Activated T-helper 2 cell treated with anti-CD3 and anti-CD28 coated beads, Interferon-gamma antibody, Interleukin-2, Interleukin-4, amounts not matched to agents 10 μg/mL and 5 μg/mL and 100 μg/mL, durations not matched to agents 14 hours and 24 hours and 36 hours (primary cell): ENCODE measurements at regions not wholly inside any gene's neighbourhood (a gene's known extent, or its start where the extent isn't known, plus 50 kb on each side); places are given as distances from the start of the nearest gene placed in this dataset.
A peak's percentile ranks its signal among the peaks of the same experiment; 100 is the strongest.

ENCODE experiments used
- DNase-seq: peaks from one replicate; pipeline ENCODE4 v3.0.0; 2021; ENCODE audit warnings: low spot score
- H3K27ac Mint-ChIP-seq: one replicate; pipeline ENCODE4 v1.8.0; 2021; ENCODE audit warnings: mixed read lengths
- H3K27me3 Mint-ChIP-seq: one replicate; pipeline ENCODE4 v1.8.0; 2021; ENCODE audit warnings: low read depth, mixed read lengths
- H3K36me3 Mint-ChIP-seq: one replicate; pipeline ENCODE4 v1.8.0; 2021; ENCODE audit warnings: low read depth, mixed read lengths
- H3K4me1 Mint-ChIP-seq: one replicate; pipeline ENCODE4 v1.8.0; 2021; ENCODE audit warnings: low read depth, mixed read lengths
- H3K4me3 Mint-ChIP-seq: one replicate; pipeline ENCODE4 v1.8.0; 2021; ENCODE audit warnings: low read depth, mild to moderate bottlenecking, moderate library complexity, mixed read lengths
- H3K9me3 Mint-ChIP-seq: one replicate; pipeline ENCODE4 v1.8.0; 2021; ENCODE audit warnings: mixed read lengths
- intact Hi-C: fragments of 100-400 bp; cut with micrococcal nuclease; formaldehyde crosslinking; loops from one replicate; pipeline ENCODE4 v1.15.1; 2023

- H3K9me3 Mint-ChIP-seq: peaks cover 3% of the 10 kb centered on the region
- H3K36me3 Mint-ChIP-seq: peaks cover 5% of the 10 kb centered on the region
- H3K4me1 Mint-ChIP-seq: peaks cover 28% of the 10 kb centered on the region
- no peak overlapping the region for H3K4me3 Mint-ChIP-seq
- H3K27me3 Mint-ChIP-seq: peaks cover 6% of the 10 kb centered on the region
- intact Hi-C loops: loop anchor here (10.0 kb wide), 1 partner anchor 287 kb away; no protein-coding TSS in a partner anchor
- peak overlapping the region; percentile 26 for H3K27ac Mint-ChIP-seq
- no peak for DNase-seq
Observed at GRCh38 chr6:145012039-145012662, 723.2 kb downstream of the EPM2A start.

DNA sequence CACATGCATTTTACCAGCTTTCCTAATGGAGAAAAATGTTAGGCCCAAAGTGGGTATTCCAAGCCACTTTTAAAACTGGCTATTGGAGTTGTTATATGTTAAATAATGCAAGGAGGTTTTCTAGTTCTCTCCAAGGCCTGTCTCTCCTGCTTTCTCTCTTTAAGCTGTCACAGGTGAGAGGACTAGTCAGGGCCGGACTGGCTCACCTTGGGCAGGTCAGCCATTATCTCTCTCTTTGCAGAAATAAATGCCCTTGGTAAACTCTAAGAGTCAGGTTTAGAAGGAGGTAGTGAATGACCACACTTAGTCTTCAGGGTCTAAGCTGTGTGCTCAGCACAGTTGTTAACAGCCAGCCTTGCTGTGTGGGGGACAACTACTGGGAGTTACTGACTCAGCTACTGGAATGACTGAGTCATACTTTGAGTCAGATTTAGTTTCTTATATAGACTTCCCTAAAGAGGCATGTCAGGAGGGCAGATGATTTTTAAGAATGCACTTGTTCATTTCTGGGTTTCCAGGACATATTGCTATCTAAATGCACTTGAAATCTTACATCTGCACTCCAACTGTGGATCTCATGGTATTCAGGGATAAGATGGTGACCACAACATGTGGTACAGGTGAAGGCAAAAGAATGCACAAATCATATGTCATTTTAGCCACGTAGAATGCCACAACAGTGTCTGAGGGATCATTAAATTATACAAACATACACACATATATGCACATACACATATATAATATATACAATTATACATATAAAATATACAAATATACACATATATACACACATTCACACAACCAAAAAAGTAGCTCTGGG is 719.4 kb downstream of the EPM2A start:
- peak overlapping the region; percentile 70 for H3K27ac Mint-ChIP-seq
- H3K36me3 Mint-ChIP-seq: peaks cover 3% of the 10 kb centered on the region
- H3K4me3 Mint-ChIP-seq: no peak overlapping the region
- intact Hi-C loops: loop anchor here (1.0 to 10.0 kb wide), 3 partner anchors 291 to 433 kb away; no protein-coding TSS in a partner anchor
- H3K4me1 Mint-ChIP-seq: peaks cover 47% of the 10 kb centered on the region
- H3K9me3 Mint-ChIP-seq: no peaks in the 10 kb centered on the region
- H3K27me3 Mint-ChIP-seq: no peaks in the 10 kb centered on the region
- peak; percentile 14 for DNase-seq

DNA sequence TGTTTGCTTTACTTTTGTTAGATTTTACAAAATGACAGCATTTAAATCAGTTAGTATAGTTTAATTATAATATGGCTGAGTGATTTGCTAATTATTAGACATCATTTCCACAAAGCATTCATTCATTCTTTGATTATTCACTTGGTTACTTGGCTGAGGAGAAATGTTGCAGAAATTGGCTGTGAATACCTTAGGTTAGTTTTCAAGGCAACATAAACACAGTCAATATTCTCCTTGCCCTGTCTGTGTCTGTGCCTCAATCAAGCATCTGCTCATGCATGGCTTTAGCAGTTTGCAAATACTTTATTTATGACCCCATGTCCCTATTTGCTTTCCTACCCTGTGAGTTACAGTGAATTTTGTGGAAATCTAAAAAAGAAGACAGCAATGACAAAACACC is 718.3 kb downstream of the EPM2A start:
- Mint-ChIP-seq H3K9me3 (no peaks in the 10 kb centered on the region), H3K36me3 (peaks cover 3% of the 10 kb centered on the region), H3K27me3 (no peaks in the 10 kb centered on the region), H3K4me1 (peaks cover 49% of the 10 kb centered on the region), H3K27ac (peak overlapping the region; percentile 81), H3K4me3 (no peak overlapping the region)
- DNase-seq: no peak
- intact Hi-C loops: loop anchor here (2.0 to 10.0 kb wide), 2 partner anchors 292 to 434 kb away; no protein-coding TSS in a partner anchor

- Mint-ChIP-seq H3K4me3 (peak overlapping the region; percentile 31), H3K27ac (peak overlapping the region; percentile 81)
Observed at GRCh38 chr6:145017516-145017915, 717.8 kb downstream of the EPM2A start.

GRCh38 chr6:145018027-145018426 is 717.3 kb downstream of the EPM2A start:
- H3K4me1 Mint-ChIP-seq: peaks cover 53% of the 10 kb centered on the region
- H3K27ac Mint-ChIP-seq: peak overlapping the region; percentile 19
- no peaks in the 10 kb centered on the region for H3K27me3 Mint-ChIP-seq
- no peak for DNase-seq
- no peaks in the 10 kb centered on the region for H3K9me3 Mint-ChIP-seq
- peaks cover 3% of the 10 kb centered on the region for H3K36me3 Mint-ChIP-seq
- intact Hi-C loops: loop anchor here (10.0 kb wide), 1 partner anchor 293 kb away; no protein-coding TSS in a partner anchor
- no peak overlapping the region for H3K4me3 Mint-ChIP-seq

More at GRCh38 chr6:145017516-145017915, 717.8 kb downstream of the EPM2A start:
- Mint-ChIP-seq H3K9me3 (no peaks in the 10 kb centered on the region), H3K4me1 (peaks cover 49% of the 10 kb centered on the region), H3K27me3 (no peaks in the 10 kb centered on the region), H3K36me3 (peaks cover 3% of the 10 kb centered on the region)
- intact Hi-C loops: loop anchor here (2.0 to 10.0 kb wide), 2 partner anchors 293 to 435 kb away; no protein-coding TSS in a partner anchor
- no peak for DNase-seq

GRCh38 chr6:145020114-145020513 is 715.2 kb downstream of the EPM2A start:
- H3K27ac Mint-ChIP-seq: no peak overlapping the region
- peaks cover 48% of the 10 kb centered on the region for H3K4me1 Mint-ChIP-seq
- H3K9me3 Mint-ChIP-seq: no peaks in the 10 kb centered on the region
- peaks cover 3% of the 10 kb centered on the region for H3K36me3 Mint-ChIP-seq
- no peak overlapping the region for H3K4me3 Mint-ChIP-seq
- no peaks in the 10 kb centered on the region for H3K27me3 Mint-ChIP-seq
- no peak for DNase-seq
- intact Hi-C loops: no loop called here

- peaks cover 3% of the 10 kb centered on the region for H3K36me3 Mint-ChIP-seq
- peaks cover 2% of the 10 kb centered on the region for H3K27me3 Mint-ChIP-seq
- DNase-seq: no peak
- intact Hi-C loops: no loop called here
- peaks cover 46% of the 10 kb centered on the region for H3K4me1 Mint-ChIP-seq
- H3K4me3 Mint-ChIP-seq: no peak overlapping the region
- no peak overlapping the region for H3K27ac Mint-ChIP-seq
- H3K9me3 Mint-ChIP-seq: no peaks in the 10 kb centered on the region
Observed at GRCh38 chr6:145020543-145020942, 714.8 kb downstream of the EPM2A start.

DNA sequence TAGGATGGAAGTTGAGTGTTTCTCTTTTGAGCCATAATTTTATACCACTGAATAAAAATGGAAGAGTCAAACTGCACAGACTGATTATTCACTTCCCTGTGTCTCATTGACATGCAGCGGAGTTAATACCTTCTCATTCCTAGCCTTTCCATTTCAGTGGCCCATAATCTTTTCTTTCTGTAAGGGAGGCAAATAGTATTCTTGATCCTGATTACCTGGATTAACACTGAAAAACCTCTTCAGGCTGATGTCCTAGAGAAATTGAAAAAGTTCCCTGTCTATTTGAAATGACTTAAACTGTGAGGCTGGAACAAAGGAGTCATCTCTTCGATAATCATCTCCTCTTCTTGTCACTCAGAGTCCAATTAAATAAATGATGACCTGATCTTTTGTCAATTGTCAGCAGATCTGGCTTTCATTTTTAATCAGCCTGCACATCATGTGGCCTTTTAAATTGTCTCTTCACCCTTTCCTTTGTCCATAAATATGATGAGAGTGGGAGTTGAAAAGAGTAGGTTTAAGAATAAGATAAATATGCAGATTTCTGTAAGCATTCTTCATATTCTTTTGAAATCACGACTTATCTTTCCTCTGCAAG is 713.0 kb downstream of the EPM2A start:
- intact Hi-C loops: no loop called here
- Mint-ChIP-seq H3K4me1 (peaks cover 32% of the 10 kb centered on the region), H3K9me3 (no peaks in the 10 kb centered on the region), H3K36me3 (no peaks in the 10 kb centered on the region), H3K27ac (peak overlapping the region; percentile 75), H3K4me3 (no peak overlapping the region), H3K27me3 (peaks cover 6% of the 10 kb centered on the region)
- DNase-seq: no peak

GRCh38 chr6:145023116-145023726 is 712.1 kb downstream of the EPM2A start:
- Mint-ChIP-seq H3K4me1 (peaks cover 27% of the 10 kb centered on the region), H3K36me3 (no peaks in the 10 kb centered on the region), H3K9me3 (no peaks in the 10 kb centered on the region), H3K27ac (peak overlapping the region; percentile 75), H3K4me3 (no peak overlapping the region), H3K27me3 (peaks cover 11% of the 10 kb centered on the region)
- intact Hi-C loops: no loop called here
- no peak for DNase-seq

DNA sequence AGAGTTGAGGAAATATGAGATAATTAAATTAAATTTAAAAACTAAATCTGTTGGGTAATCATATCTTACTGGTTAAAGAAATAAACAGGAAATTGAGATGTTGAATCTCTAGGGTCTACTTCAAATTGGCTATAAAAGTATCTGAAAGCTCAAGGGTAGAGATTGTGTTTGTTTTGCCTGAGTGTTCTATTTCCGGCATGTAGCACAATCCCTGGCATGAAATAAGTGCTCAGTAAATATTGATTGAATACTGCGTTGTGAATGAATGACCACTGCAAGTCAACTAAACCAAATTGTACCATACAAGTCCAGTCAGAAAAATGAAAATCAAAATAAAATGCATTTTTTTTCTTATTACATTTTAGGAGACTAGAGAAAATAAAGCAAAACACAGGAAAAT is 709.8 kb downstream of the EPM2A start:
- no peak overlapping the region for H3K4me3 Mint-ChIP-seq
- H3K9me3 Mint-ChIP-seq: no peaks in the 10 kb centered on the region
- intact Hi-C loops: no loop called here
- DNase-seq: no peak
- H3K27me3 Mint-ChIP-seq: peaks cover 19% of the 10 kb centered on the region
- peaks cover 21% of the 10 kb centered on the region for H3K4me1 Mint-ChIP-seq
- H3K36me3 Mint-ChIP-seq: no peaks in the 10 kb centered on the region
- no peak overlapping the region for H3K27ac Mint-ChIP-seq

DNA sequence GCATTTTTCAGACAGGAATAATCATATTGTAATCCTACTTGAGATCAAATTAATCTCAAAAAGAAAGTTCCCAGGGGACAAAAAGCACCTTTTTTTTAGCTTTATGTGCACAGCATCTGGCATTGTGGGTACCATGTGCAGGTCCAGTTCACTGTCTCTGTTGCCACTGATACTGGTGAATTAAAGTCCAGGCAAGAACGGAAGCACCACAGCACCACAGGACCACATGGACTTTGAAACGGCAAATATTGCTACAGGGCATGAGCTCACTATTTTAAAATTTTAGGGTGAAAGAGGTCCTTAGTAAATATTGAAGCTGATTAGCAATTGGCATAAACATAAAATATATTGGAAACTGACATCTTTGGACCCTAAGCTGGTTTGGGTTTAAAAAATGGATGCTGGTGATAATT is 709.0 kb downstream of the EPM2A start:
- Mint-ChIP-seq H3K27ac (no peak overlapping the region), H3K36me3 (no peaks in the 10 kb centered on the region), H3K9me3 (no peaks in the 10 kb centered on the region), H3K27me3 (peaks cover 24% of the 10 kb centered on the region), H3K4me3 (no peak overlapping the region), H3K4me1 (peaks cover 15% of the 10 kb centered on the region)
- no peak for DNase-seq
- intact Hi-C loops: no loop called here

DNA sequence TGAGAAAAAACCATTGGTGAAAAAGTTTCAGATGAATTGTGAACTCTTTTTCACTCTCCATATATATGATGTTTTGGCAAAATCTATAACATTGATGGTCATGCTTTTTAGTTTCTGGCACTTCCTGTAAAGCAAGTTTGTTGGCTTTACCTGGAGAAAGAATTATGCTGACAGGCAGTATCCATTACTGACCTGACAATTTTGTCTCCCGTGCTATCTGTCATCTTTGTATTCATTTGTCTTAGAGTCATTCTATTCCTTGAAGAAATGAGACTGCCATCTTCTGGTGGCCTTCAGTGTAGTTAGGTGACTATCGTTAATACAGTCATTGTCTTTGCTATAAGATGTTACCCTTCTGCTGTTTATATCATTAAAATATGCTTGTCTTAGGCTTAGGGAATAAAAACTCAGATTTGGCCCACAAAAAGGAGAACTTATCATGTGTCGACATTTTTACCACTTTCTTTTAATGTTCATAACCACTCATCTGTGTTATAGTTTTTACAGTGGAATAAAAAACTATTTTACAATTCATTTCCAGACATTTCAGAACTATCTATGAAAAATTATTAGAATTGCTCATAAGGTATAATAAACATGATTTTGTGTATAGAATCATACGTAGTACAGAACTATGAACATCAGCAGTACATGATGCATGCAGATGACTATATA is 707.0 kb downstream of the EPM2A start:
- Mint-ChIP-seq H3K36me3 (no peaks in the 10 kb centered on the region), H3K4me1 (peaks cover 2% of the 10 kb centered on the region), H3K9me3 (no peaks in the 10 kb centered on the region), H3K27me3 (peaks cover 30% of the 10 kb centered on the region), H3K4me3 (no peak overlapping the region), H3K27ac (no peak overlapping the region)
- intact Hi-C loops: loop anchor here (1.0 kb wide), 1 partner anchor 445 kb away; no protein-coding TSS in a partner anchor
- no peak for DNase-seq
